Heart left ventricle (tissue), 13 donors: ENCODE measurements at regions not wholly inside any gene's neighbourhood (a gene's known extent, or its start where the extent isn't known, plus 50 kb on each side); places are given as distances from the start of the nearest gene placed in this dataset.

Experiments used
- CTCF ChIP-seq, 12 donors: fragments of 200-600 bp; sonication (generic) in 4 of 12; IDR thresholded peaks; one replicate each; pipeline versions ENCODE4 v1.5.0 to v1.8.0; 2018 to 2022; ENCODE audit warnings: antibody characterized with exemption in 12 of 12, mild to moderate bottlenecking in 5 of 12
- POLR2A ChIP-seq, 2 donors: fragments of 450-650 bp; IDR thresholded peaks; one replicate each; pipeline ENCODE4 v1.6.1; 2017; ENCODE audit warnings: antibody characterized with exemption in 2 of 2, mild to moderate bottlenecking in 2 of 2, moderate library complexity in 2 of 2
- donor health status: ischemic (EF 13 %, LVEDD 7.1; RV severe dilation, severe dysfunction).
- donor health status: DM: no; HTN: yes; CAD: no.
- donor health status: DM: no; HTN: no; CAD: no.
- donor health status: ischemic (EF 25% LVEDD 6.9; RV normal size, moderate dysfunction).
- donor health status: ischemic (EF 25% LVEDD 5.7; RV mildly dilated, moderate dysfunction).
- donor health status: ischemic (EF 35%, LVEDD 5.7; RV mildly dilated, moderate dysfunction).
- donor health status: nonischemic (EF 11% LVEDD 7.7; RV severe dilation, severe dysfunction).
- donor health status: DM: yes; HTN: yes; CAD: no.
- donor health status: PGD.
- donor health status: ischemic (EF 29% LVEDD 5.4; RV normal size, mild dysfunction).
- donor health status: nonischemic (EF 23%, LVEDD 6.1; RV moderate dilation, normal function).

GRCh38 chr11:127182586-127183203 lies 182.1 kb upstream of the KIRREL3 start:
- TF ChIP-seq CTCF (IDR thresholded peaks at IDR 0.05): no peak
- no peak for TF ChIP-seq POLR2A (IDR thresholded peaks at IDR 0.05)
